Epithelial cell of proximal tubule (primary cell): ENCODE measurements at regions not wholly inside any gene's neighbourhood (a gene's known extent, or its start where the extent isn't known, plus 50 kb on each side); places are given as distances from the start of the nearest gene placed in this dataset.

Experiments used
- DNase-seq: peaks from one replicate; pipeline ENCODE4 v3.0.0-alpha.2; 2011; ENCODE audit warnings: low read depth
- H3K4me3 ChIP-seq: 2 replicates; pipeline ENCODE4 v1.5.1; 2011; ENCODE audit warnings: low read depth, mild to moderate bottlenecking, low read length
- CTCF ChIP-seq: conservative IDR thresholded peaks from 2 replicates; pipeline ENCODE4 v1.5.1; 2012; ENCODE audit warnings: low read depth, mild to moderate bottlenecking, low read length

- no peak overlapping the region for H3K4me3 ChIP-seq
- TF ChIP-seq CTCF = no peak
- DNase-seq = no peak
These were observed 173.2 kb upstream of the MYL2 start for GRCh38 chr12:111093428-111094142.

- TF ChIP-seq CTCF = no peak
- H3K4me3 ChIP-seq = no peak overlapping the region
- no peak for DNase-seq
These were observed 170.7 kb upstream of the MYL2 start for GRCh38 chr12:111091051-111091450.

- DNase-seq = no peak
- no peak overlapping the region for H3K4me3 ChIP-seq
- TF ChIP-seq CTCF = no peak
These were observed 169.2 kb upstream of the MYL2 start for GRCh38 chr12:111089616-111090015.

GRCh38 chr12:111088409-111088808, 168.0 kb upstream of the MYL2 start:
- TF ChIP-seq CTCF = no peak
- no peak overlapping the region for H3K4me3 ChIP-seq
- no peak for DNase-seq

GRCh38 chr12:111086947-111087700, 166.7 kb upstream of the MYL2 start:
- DNase-seq = no peak
- no peak overlapping the region for H3K4me3 ChIP-seq
- TF ChIP-seq CTCF = no peak

- no peak for DNase-seq
- no peak overlapping the region for H3K4me3 ChIP-seq
- TF ChIP-seq CTCF = no peak
These were observed 164.7 kb upstream of the MYL2 start for GRCh38 chr12:111085096-111085495.
